NCI-H526 (cell line): ENCODE measurements at regions not wholly inside any gene's neighbourhood (a gene's known extent, or its start where the extent isn't known, plus 50 kb on each side); places are given as distances from the start of the nearest gene placed in this dataset.
"Not testable (repeated sequence)": the region's sequence is repeated elsewhere in the genome, so short reads cannot be mapped to it uniquely, and the experiment has no call there.

Experiments
- DNase-seq, 2 experiments: peaks; one replicate each; lab custom pipeline; 2025; lab: John Stamatoyannopoulos, UW

DNA sequence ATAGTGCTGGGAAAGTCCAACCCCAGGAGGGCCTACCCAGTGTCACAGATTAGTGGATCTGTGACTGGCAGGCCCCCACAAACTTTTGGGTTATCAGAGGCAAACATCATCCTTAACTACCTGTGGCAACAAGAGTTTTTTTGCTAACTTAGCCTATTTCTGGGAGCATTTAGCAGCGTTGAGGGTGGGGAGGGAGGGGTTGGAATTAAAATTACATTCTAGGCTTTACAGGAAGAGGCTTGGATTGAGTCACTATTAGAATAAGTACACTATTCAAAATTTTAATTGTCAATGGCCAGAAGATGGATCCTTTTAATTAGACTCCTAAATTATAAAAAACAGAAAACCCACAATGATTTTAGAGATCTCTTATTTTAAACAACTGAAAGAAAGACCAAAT is 267.9 kb upstream of the NPSR1 start:
- no peak for DNase-seq

DNA sequence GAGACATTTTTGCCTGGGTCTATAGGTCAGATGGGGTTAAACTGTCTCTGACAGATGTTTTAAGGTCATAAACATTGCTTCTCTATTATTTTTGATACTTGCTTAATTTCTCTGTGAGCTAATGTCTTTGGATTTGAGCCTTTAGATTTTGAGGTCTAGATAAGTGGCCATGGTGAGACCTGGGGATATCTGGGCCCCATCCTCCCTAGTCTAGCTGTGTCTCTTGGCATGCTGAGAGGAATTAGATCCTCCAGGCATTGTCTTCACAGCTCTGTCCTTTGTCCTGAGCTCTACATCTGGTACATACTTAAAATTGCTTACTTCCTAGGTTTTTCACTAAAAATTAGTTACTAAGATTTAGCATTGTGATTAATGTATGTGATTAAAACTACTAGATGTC is 265.0 kb upstream of the NPSR1 start:
- DNase-seq, result no peak

GRCh38 chr7:34396437-34397064 is 261.5 kb upstream of the NPSR1 start:
- DNase-seq, result no peak

GRCh38 chr7:34401776-34402175 is 256.2 kb upstream of the NPSR1 start:
- DNase-seq, result no peak

GRCh38 chr7:34406848-34407530 is 251.0 kb upstream of the NPSR1 start:
- no peak for DNase-seq

DNA sequence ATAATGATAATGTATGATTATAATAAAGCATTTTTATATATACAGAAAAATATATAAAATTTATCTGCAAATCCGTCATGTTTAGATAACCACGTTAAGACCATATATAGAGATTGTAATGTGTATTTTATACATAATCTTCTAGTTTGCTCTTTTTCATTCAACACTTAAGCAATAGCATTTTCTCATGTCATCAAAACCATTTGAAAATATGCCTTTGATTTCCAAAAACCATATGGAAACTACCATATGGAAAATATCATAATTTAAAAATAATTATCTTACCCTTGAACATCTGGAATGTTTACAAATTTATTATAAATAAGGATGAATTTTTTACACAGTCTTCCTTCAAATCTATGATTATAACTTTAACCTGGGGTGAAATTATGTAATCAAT is 250.4 kb upstream of the NPSR1 start:
- no peak for DNase-seq

GRCh38 chr7:34417781-34418180 is 240.2 kb upstream of the NPSR1 start:
- no peak for DNase-seq

GRCh38 chr7:34421526-34421925 is 236.5 kb upstream of the NPSR1 start:
- DNase-seq, result no peak

DNA sequence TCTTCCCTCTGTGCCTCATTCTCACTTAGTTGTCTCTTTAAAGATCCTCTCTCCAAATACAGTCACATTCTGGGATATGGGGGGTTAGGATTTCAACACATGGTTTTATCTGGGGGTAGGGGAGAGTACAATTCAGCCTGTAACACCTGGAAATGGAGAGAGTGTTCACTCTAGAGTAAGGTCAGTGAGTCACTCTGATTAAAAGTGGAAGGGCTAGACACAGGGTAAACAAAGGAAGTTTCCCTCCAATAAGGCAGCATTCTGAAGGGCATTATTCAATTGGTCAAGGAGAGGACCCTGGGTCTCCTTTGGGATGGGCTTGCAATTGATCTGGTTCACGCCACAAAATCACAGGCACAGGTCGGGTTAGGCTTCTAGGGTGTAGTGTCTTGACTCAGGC is 232.8 kb upstream of the NPSR1 start:
- DNase-seq, result no peak

- no peak for DNase-seq
Observed at GRCh38 chr7:34425631-34426384, 232.2 kb upstream of the NPSR1 start.

DNA sequence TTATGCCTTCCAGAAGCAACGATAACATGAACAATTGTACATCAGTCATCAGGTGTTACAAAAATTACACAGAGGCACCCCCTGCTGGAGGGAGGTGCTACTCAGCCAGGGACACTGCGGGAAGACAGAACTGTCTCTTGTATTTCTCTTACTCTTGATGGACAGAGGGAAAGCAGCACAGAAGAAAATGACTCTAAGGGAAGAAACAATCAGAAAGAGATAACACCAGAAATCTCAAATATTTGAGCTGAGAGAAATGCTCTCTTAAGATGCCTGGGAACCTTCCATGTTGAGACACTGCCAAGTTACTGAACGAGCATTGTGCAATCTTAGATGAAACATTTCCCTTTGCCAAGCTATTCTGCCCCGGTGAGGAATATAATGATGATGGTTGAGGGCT is 227.6 kb upstream of the NPSR1 start:
- peak in 1 of 2 experiments; percentile 50 for DNase-seq

DNA sequence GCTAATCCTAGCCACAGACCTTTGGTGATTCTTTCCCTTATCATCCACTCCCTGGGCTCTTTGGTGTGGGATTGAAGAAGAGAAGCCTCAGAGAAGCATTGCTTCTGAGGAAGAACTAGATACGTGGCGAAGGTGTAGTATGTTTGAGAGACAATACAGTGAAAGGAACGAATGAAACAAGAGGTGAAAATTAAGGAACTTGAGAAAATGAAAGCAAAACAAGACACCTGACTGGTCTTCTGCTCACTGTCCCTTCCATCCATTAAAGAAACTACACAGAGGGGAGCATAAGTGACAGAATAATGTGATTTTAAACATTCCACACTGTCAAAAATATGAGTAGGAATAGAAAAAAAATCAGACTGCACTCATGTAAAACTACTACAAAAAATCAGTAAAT is 219.6 kb upstream of the NPSR1 start:
- no peak for DNase-seq

- DNase-seq, result no peak
Observed at GRCh38 chr7:34445653-34446052, 212.4 kb upstream of the NPSR1 start.

DNA sequence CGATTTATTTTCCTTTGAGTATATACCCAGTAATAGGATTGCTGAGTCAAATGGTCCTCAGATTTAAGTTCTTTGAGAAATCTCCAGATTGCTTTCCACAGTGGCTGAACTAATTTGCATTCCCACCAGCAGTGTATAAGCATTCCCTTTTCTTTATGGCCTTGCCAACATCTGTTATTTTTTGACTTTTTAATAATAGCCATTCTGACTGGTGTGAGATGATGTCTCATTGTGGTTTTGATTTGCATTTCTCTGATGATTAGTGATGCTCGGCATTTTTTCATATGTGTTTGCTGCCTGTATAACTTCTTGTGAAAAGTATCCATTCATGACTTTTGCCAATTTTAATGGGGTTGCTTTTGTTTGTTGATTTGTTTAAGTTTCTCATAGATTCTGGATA is 209.5 kb upstream of the NPSR1 start:
- not testable (repeated sequence) for DNase-seq

- DNase-seq, result no peak
Observed at GRCh38 chr7:34449765-34450164, 208.3 kb upstream of the NPSR1 start.

DNA sequence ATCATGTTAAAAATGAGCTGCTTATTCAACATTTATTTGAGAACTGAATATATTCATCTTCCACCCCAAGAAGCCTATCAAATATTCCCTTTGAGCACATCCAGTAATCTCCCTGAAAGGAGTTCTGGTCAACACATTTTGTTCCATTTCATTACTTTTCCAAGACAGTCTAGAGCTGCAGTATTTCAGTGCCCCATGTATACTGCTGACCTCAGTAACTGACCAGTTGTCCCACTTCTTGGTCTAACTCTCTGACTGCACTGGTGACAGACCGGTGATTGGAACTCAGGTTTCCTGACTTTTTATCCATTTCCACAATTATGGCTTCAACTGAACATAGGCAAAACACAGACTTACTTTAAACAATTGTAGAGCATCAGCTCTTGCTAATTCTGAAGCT is 206.8 kb upstream of the NPSR1 start:
- no peak for DNase-seq

- DNase-seq, result no peak
Observed at GRCh38 chr7:34451923-34452322, 206.1 kb upstream of the NPSR1 start.

DNA sequence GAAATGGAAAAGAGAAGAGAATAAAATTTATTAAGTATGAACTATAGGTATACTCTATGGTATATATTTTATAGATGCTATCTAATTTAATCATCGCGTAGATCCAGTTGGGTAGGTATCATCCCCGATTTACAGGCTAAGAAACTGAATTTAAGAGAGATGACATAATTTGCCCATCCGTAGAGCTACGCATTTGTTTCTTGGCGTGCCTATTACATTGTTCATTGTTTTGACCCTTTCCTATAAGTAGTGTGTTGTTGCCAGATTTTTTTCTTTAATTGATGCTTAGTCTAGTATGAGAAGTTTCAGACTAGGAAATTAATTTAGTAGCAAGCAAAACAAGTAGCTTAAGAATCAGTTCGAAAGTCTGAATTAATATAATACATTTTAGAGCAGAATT is 205.7 kb upstream of the NPSR1 start:
- no peak for DNase-seq

GRCh38 chr7:34453150-34453549 is 204.9 kb upstream of the NPSR1 start:
- DNase-seq, result no peak

DNA sequence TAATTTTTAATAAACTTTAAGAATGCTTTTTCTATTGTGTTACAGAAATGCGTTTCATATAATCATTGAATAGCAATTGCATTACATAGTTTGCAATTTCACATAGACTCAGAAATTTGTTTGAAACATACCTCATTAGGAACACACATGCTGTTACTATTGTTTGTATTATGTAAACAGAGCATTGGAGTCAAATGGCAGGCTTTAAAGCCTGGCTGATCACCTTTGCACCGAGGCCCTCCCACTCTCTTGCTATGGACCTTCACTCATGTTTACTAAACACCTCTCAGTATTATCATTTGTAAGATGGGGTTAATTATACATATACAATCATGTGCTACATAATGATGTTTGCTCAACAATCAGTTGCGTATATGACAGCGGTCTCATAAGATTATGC is 203.6 kb upstream of the NPSR1 start:
- peak in 1 of 2 experiments; percentile 23 for DNase-seq

DNA sequence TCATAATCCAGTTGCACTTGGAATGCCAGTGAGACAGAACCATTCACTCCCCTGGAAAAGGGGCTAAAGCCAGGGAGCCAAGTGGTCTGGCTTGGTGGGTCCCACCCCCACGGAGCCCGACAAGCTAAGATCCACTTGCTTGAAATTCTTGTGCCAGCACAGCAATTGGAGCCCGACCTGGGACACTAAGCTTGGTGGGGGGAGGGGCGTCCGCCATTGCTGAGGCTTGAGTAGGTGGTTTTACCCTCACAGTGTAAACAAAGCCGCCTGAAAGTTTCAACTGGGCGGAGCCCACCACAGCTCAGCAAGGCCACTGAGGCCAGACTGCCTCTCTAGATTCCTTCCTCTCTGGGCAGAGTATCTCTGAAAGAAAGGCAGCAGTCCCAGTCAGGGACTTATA is 200.7 kb upstream of the NPSR1 start:
- no peak for DNase-seq

GRCh38 chr7:34463830-34464229 is 194.2 kb upstream of the NPSR1 start:
- DNase-seq, result no peak

GRCh38 chr7:34471844-34472243 is 186.2 kb upstream of the NPSR1 start:
- no peak for DNase-seq
